ENCODE measurements at regions not wholly inside any gene's neighbourhood (a gene's known extent, or its start where the extent isn't known, plus 50 kb on each side); places are given as distances from the start of the nearest gene placed in this dataset.

GRCh38 chr11:112465433-112466024, 204.9 kb upstream of the PLET1 start:
- DNase-seq (ENCODE audit: low spot score): no peak

GRCh38 chr11:112467721-112468120, 207.1 kb upstream of the PLET1 start:
- DNase-seq (ENCODE audit: low spot score): no peak

GRCh38 chr11:112469376-112469775, 208.7 kb upstream of the PLET1 start:
- DNase-seq (ENCODE audit: low spot score): no peak

DNA sequence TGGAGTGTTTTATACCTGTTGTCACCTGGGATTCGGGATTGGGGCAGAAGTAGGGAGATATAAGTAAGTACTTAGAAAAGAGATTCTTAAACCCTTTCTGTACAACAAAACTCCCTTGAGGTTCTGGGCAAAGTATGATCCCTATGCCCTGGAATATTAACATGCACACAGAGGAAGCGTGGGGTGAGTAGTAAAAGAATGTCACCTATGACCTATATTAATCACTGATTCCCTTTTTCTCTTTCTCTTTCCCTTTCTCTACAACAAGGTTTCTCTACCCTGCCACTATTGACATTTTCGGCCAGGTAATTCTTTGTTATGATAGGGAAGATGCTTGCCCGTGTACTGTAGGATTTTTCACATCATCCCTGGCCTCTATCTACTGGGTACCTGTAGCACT, 209.7 kb upstream of the PLET1 start:
- no peak for DNase-seq (ENCODE audit: low spot score)

- DNase-seq (ENCODE audit: low spot score): no peak
Measured at GRCh38 chr11:112471731-112472130, 211.1 kb upstream of the PLET1 start.

GRCh38 chr11:112477152-112477551, 216.5 kb upstream of the PLET1 start:
- no peak for DNase-seq (ENCODE audit: low spot score)

GRCh38 chr11:112477581-112478317, 217.1 kb upstream of the PLET1 start:
- DNase-seq (ENCODE audit: low spot score): no peak

GRCh38 chr11:112478806-112479205, 218.1 kb upstream of the PLET1 start:
- DNase-seq (ENCODE audit: low spot score): no peak

- no peak for DNase-seq (ENCODE audit: low spot score)
Measured at GRCh38 chr11:112481431-112481830, 220.8 kb upstream of the PLET1 start.

DNA sequence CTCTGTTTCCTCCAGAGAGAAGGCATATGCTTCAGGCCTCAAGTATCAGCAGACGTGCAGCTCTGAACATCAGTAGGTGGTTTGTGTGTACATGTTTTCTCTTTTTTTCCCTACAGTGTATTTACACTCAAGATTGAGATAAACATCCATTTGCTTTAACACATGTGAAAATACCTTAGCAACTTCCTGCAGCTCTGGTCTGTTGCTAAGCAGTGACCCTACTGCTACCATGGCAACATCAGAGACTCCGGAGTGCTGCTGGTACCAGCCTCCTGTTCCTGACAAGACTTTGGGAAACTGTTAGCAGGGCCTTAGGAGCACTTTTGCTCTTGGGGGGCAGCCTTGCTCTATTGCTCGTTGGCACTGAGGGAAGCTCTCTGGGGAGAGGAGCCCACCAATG, 221.2 kb upstream of the PLET1 start:
- DNase-seq (ENCODE audit: low spot score): no peak

GRCh38 chr11:112485280-112485679, 224.6 kb upstream of the PLET1 start:
- DNase-seq (ENCODE audit: low spot score): no peak

GRCh38 chr11:112497826-112498225, 237.2 kb upstream of the PLET1 start:
- DNase-seq (ENCODE audit: low spot score): no peak

DNA sequence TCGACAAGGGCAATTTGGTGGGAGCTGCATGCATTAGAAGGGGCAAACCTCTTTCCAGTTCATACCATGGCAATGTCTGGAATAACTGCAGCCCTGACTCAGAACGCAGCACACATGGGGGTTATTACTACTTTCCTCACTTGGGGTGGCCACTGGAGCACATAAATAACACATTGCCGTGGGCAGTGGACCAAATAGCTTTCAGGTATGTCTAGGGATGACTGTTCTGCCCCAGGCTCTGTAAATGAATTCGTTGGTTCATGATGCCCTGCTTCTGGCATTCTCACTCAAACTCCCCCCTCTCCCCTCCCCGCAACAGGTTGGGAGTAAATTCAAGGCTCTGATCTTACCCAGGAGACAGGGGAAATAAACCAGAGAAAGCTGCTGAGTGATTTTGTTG, 238.0 kb upstream of the PLET1 start:
- DNase-seq (ENCODE audit: low spot score): no peak

DNA sequence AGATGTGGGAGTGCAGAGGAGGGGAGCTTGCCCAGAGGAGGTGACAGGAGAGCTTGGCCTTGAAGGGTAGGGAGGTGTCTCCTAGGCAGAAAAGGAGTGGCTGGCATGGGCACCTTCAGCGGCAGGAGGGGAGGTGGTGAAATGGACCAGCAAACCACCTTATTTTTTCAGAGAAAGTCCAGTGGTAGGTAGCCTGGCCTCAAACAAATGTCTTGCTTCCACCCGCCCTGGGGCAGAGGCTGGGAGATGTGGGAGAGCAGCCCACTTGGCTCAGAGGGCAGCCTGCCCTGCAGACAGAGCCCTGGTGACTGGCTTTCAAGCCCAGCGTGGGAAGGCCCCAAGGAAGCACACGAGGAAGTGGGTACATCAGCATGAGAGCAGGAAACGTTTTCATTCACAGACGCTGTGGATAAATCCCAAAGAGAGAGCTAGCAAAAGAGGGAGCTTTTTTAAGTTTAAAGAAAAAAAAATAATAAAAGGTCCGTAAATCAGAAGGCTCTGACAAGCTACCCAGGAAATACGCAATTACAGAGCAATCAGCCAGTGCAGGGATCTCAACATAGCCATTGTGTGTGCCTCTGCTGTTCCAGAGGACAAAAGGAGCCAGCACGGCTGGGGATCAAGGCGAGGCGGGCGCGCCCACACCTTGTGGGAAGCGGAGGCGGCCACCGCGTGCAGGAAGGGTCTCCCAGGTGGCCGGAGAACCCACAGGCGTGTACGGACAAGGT, 238.7 kb upstream of the PLET1 start:
- DNase-seq (ENCODE audit: low spot score): no peak

DNA sequence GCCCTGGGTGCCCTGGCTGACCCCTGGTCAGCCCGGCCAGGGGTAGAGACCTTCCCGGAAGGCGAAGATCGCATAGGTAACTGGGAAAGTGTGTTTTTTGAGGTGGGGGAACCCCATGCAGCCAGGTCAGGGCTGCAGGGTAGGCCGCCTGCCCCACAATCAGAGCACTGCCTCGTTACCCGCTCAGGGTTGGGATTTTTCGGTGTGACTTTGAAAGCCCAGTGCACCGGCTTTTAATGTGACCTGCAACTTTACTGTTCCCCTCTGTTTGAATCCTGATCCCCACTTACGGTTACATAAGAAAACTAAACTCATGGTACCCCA, 239.2 kb upstream of the PLET1 start:
- DNase-seq (ENCODE audit: low spot score): no peak

DNA sequence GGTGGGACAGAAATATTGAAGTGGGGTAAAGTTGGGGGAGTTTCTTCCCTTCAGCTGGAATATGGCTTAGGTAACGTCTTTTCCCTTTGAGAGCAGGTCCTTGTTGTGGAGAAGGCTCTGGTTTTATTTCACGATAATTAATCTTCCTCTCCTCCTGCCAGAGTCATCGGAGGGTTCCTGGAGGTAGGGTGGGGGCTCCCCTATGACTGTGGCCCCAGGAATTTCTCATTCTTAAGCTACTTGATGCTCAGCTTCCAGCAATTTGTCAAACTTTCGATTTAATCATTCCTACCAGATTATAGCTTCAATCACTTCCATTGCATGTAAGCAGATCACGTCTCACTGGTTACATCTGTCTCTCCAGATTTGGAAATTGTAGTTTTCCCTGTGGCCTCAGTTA, 242.8 kb upstream of the PLET1 start:
- no peak for DNase-seq (ENCODE audit: low spot score)

DNA sequence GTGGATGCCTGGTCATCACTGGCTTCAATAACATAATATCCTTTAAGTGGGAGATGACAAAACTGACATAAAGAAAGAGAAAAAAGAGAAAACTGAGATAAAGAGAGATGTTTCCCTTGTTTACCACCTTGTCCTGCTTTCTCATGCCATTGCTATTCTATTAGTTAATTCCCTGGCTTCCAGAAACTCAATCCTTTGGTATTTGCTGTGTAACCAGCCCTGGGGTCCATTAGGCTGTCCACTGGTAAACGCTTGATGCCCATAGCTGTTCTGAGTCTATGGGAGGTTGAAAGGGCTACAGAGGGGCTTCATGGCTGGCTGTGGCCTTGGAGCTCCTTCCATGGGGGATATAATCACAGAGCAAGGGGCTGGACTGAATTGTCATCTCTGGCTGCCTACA, 243.4 kb upstream of the PLET1 start:
- no peak for DNase-seq (ENCODE audit: low spot score)

GRCh38 chr11:112506852-112507251, 246.2 kb upstream of the PLET1 start:
- DNase-seq (ENCODE audit: low spot score): no peak

GRCh38 chr11:112507281-112507680, 246.6 kb upstream of the PLET1 start:
- no peak for DNase-seq (ENCODE audit: low spot score)

DNA sequence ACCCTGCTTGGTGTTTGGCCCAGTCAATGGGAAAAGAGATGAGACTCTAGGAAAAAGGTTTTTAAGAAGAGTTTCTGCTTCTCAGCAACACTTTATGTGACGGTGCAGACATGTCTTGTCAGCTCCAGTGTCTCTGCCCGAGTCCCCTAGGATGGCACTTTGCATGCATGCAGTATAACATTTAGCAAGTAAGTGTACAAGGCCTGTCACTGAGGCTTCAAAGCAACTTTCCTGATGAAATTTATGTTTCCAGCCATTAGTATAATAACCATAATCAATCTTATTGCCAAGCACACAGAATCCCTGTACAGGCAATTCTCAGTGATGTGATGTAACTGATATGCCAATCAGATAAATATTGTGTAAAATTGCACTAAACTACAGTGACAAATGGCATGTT, 248.1 kb upstream of the PLET1 start:
- no peak for DNase-seq (ENCODE audit: low spot score)

DNA sequence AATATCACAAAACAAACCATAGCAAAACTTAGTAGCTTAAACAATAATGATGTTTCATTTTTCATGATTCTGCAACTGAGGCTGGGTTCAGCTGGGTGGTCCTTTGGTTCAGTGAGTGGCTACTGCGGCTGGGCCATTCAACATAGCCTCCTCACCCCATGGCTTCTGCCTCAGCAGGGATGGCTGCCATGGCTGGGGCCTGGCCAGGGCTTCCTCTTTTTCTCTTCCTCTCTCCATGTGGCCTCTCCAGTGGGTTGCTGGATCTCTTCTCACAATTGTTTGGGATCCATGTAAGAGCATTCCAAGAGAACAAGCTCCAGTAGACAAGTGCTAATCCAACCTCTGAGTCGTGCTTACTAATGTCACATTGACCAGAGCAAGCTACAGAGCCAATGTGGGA, 248.6 kb upstream of the PLET1 start:
- no peak for DNase-seq (ENCODE audit: low spot score)

DNA sequence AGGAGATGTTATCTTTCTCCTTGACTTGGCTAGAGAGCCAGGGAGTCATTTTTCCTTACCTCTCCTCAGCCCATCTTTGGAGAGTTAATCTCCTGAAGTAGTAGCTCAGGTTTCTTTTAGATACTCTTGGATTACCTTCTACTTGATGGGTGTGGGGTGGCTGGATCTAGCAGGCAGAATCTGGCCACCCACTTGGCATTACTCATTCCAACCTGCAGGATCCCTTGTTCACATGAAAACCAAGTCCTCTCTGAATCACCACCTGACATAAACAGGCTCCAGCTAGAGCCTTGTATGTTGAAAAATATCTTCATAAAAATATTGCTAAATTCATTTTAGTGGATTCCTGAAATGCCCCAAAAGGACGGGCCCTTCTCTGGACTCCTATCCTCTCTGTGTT, 250.6 kb upstream of the PLET1 start:
- DNase-seq (ENCODE audit: low spot score): no peak

GRCh38 chr11:112511911-112512310, 251.3 kb upstream of the PLET1 start:
- no peak for DNase-seq (ENCODE audit: low spot score)

Data from ureter (tissue), 1 donor.